OCI-LY1 (cell line): ENCODE measurements at regions not wholly inside any gene's neighbourhood (a gene's known extent, or its start where the extent isn't known, plus 50 kb on each side); places are given as distances from the start of the nearest gene placed in this dataset.

Experiments
- CTCF ChIP-seq: fragments of 200-600 bp; sonication (generic), shearing (Covaris generic); IDR thresholded peaks from 2 replicates; pipeline ENCODE4 v1.5.1; 2017; ENCODE audit warnings: mild to moderate bottlenecking, antibody characterized with exemption, low read length, moderate library complexity, mixed read lengths
- EZH2 ChIP-seq: fragments of 200-600 bp; sonication (generic), shearing (Covaris generic); IDR thresholded peaks from 2 replicates; pipeline ENCODE4 v1.8.0; 2017; ENCODE audit warnings: borderline replicate concordance, mixed run types, mild to moderate bottlenecking, antibody characterized with exemption, low read length, moderate library complexity, mixed read lengths

DNA sequence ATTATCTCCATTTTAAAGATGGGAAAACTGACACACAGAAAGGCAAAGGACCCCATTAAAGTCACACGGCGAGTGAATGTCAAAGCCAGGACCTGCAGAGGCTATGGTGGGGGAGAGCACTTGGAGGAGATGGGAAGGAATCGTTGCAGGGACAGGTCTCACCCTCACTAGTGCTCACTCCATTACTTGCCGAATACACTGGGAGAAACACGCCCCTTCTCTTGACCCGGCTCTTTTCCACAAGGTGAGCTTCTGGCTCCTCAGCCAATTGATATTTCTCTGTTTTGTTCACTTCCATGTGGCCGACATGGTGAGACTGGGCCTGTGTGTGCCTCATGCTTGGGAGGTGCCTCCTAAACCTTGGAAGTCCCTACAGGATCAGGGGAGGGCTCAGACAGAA is 117.8 kb upstream of the KCNG1 start:
- TF ChIP-seq CTCF (no peak), EZH2 (no peak)
